ENCODE measurements at regions not wholly inside any gene's neighbourhood (a gene's known extent, or its start where the extent isn't known, plus 50 kb on each side); places are given as distances from the start of the nearest gene placed in this dataset.

DNA sequence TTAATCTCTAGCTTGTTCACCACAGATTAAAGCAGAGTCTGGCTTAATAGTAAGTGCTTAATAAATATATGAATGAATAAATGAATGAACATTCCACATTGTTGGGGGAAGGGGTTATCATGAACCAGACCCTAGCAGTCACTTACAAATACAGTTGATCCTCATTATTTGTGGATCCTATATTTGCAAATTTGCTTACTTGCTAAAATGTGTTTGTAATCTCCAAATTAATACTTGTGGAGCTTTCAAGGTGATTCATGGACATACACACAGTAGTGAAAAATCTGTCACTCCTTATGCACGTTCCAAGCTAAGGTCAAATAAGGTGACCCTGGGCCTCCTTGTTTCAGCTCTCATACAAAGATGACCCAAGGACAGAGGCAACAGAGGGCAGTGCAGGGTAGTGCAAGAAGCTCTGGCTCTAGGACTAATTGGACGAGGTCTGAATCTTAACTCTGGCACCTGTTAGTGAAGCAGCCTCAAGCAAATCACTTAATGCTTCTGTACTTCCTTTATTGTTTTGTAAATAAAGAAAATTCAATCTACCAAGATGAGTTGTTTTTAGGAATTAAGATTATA is 112.8 kb upstream of the C2CD4B start:
- H3K4me3 ChIP-seq (ENCODE audit: low read depth, low read length, poor library complexity, severe bottlenecking), result no peak overlapping the region
- BruUV-seq (replicated peaks), result no TSS peak
- no peaks in the 10 kb centered on the region for H3K4me1 ChIP-seq (ENCODE audit: insufficient read depth, low read length, poor library complexity, severe bottlenecking)
- H3K9me3 ChIP-seq (ENCODE audit: low read depth, low read length, poor library complexity, severe bottlenecking), result no peaks in the 10 kb centered on the region
- no peak overlapping the region for H3K27ac ChIP-seq (ENCODE audit: low read depth, low read length, poor library complexity, severe bottlenecking)
- POLR2A ChIA-PET (ENCODE audit: low non-redundant PET), result no interaction called here
- CTCF ChIA-PET, result no interaction called here
- intact Hi-C loops (cut with micrococcal nuclease; ENCODE audit: unreplicated experiment), result no loop called here
- no peaks in the 10 kb centered on the region for H3K36me3 ChIP-seq (ENCODE audit: insufficient read depth, low read length, poor library complexity, severe bottlenecking)
- no peak for DNase-seq (ENCODE audit: low spot score)
- peaks cover 21% of the 10 kb centered on the region for H3K27me3 ChIP-seq (replicated peaks; ENCODE audit: insufficient read depth, low read depth, low read length, poor library complexity)
- no peak for TF ChIP-seq EZH2 (IDR thresholded peaks at IDR 0.05; ENCODE audit: borderline replicate concordance, low read depth, low read length, poor library complexity, severe bottlenecking)
- TF ChIP-seq, protein P1, sequence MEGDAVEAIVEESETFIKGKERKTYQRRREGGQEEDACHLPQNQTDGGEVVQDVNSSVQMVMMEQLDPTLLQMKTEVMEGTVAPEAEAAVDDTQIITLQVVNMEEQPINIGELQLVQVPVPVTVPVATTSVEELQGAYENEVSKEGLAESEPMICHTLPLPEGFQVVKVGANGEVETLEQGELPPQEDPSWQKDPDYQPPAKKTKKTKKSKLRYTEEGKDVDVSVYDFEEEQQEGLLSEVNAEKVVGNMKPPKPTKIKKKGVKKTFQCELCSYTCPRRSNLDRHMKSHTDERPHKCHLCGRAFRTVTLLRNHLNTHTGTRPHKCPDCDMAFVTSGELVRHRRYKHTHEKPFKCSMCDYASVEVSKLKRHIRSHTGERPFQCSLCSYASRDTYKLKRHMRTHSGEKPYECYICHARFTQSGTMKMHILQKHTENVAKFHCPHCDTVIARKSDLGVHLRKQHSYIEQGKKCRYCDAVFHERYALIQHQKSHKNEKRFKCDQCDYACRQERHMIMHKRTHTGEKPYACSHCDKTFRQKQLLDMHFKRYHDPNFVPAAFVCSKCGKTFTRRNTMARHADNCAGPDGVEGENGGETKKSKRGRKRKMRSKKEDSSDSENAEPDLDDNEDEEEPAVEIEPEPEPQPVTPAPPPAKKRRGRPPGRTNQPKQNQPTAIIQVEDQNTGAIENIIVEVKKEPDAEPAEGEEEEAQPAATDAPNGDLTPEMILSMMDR (conservative IDR thresholded peaks at IDR 0.05; ENCODE audit: low read depth, low read length), result no peak

DNA sequence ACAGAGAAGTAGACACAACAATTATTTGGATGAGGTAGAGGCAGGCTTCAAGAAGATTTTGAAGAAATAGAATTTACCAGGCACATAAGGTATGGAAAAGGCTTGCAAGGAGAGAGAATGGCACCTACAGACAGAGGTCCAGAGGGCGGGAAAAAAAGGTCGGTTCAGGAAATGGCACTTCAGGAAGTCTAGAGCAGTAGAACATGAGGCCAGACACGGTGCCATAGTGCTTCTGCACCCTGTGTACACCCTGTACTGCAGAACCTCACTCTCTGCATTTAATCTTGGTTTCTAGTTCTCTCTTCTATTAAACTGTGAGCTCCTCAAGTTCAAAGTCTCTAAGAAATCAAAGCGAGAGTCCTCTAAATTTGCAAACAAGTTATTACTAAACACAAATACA is 113.4 kb upstream of the C2CD4B start:
- H3K4me3 ChIP-seq (ENCODE audit: low read depth, low read length, poor library complexity, severe bottlenecking), result no peak overlapping the region
- no peaks in the 10 kb centered on the region for H3K9me3 ChIP-seq (ENCODE audit: low read depth, low read length, poor library complexity, severe bottlenecking)
- POLR2A ChIA-PET (ENCODE audit: low non-redundant PET), result no interaction called here
- intact Hi-C loops (cut with micrococcal nuclease; ENCODE audit: unreplicated experiment), result no loop called here
- no peaks in the 10 kb centered on the region for H3K36me3 ChIP-seq (ENCODE audit: insufficient read depth, low read length, poor library complexity, severe bottlenecking)
- CTCF ChIA-PET, result no interaction called here
- TF ChIP-seq, protein P1 (conservative IDR thresholded peaks at IDR 0.05; ENCODE audit: low read depth, low read length), result no peak
- no peak for TF ChIP-seq EZH2 (IDR thresholded peaks at IDR 0.05; ENCODE audit: borderline replicate concordance, low read depth, low read length, poor library complexity, severe bottlenecking)
- H3K27me3 ChIP-seq (replicated peaks; ENCODE audit: insufficient read depth, low read depth, low read length, poor library complexity), result peaks cover 21% of the 10 kb centered on the region
- BruUV-seq (replicated peaks), result no TSS peak
- no peak for DNase-seq (ENCODE audit: low spot score)
- H3K4me1 ChIP-seq (ENCODE audit: insufficient read depth, low read length, poor library complexity, severe bottlenecking), result no peaks in the 10 kb centered on the region
- no peak overlapping the region for H3K27ac ChIP-seq (ENCODE audit: low read depth, low read length, poor library complexity, severe bottlenecking)

DNA sequence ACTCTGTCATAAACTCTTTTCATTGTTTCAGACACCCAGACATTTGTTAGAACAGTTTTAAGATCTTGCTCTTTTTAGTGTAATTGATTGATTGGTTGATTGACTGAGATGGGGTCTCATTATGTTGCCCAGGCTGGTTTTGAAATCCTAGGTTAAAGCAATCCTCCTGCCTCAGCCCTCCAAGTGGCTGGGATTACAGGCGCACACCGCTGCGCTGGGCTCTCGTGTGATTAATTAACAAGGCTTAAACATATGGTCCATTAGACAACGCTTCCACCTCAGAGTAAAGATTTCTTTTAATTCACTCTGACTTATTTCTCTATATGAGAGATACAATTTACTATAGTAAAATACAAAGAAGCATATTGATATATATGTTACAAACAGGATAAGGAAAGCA is 114.0 kb upstream of the C2CD4B start:
- intact Hi-C loops (cut with micrococcal nuclease; ENCODE audit: unreplicated experiment), result no loop called here
- no peak overlapping the region for H3K27ac ChIP-seq (ENCODE audit: low read depth, low read length, poor library complexity, severe bottlenecking)
- no peaks in the 10 kb centered on the region for H3K9me3 ChIP-seq (ENCODE audit: low read depth, low read length, poor library complexity, severe bottlenecking)
- peaks cover 20% of the 10 kb centered on the region for H3K27me3 ChIP-seq (replicated peaks; ENCODE audit: insufficient read depth, low read depth, low read length, poor library complexity)
- H3K4me3 ChIP-seq (ENCODE audit: low read depth, low read length, poor library complexity, severe bottlenecking), result no peak overlapping the region
- BruUV-seq (replicated peaks), result no TSS peak
- no peaks in the 10 kb centered on the region for H3K4me1 ChIP-seq (ENCODE audit: insufficient read depth, low read length, poor library complexity, severe bottlenecking)
- DNase-seq (ENCODE audit: low spot score), result no peak
- H3K36me3 ChIP-seq (ENCODE audit: insufficient read depth, low read length, poor library complexity, severe bottlenecking), result no peaks in the 10 kb centered on the region
- TF ChIP-seq, protein P1 (conservative IDR thresholded peaks at IDR 0.05; ENCODE audit: low read depth, low read length), result no peak
- TF ChIP-seq EZH2 (IDR thresholded peaks at IDR 0.05; ENCODE audit: borderline replicate concordance, low read depth, low read length, poor library complexity, severe bottlenecking), result no peak
- ChIA-PET CTCF (no interaction called here), POLR2A (ENCODE audit: low non-redundant PET) (no interaction called here)

All from A673 (cell line).